ENCODE measurements at regions not wholly inside any gene's neighbourhood (a gene's known extent, or its start where the extent isn't known, plus 50 kb on each side); places are given as distances from the start of the nearest gene placed in this dataset.
"Not testable (repeated sequence)": the region's sequence is repeated elsewhere in the genome, so short reads cannot be mapped to it uniquely, and the experiment has no call there.

DNA sequence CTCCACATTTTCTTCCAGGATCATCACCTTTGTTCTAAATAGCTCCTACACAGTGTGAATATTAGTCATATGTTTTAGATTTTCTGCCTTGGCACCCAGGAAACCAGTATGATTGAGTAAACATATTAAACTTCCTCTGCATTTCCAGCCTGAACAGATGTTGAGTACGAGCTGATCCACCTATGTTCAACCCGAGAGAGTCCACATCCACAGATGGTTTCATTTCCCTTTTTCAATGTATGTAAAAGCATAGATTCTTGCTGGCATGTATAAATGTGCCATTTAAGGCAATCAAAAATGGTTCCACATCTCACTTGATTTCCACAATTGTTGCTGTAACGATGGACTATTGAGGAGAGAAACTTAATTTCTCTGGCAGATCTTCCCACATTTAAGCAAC, 74.2 kb downstream of the ZNF716 start:
- H3K4ac ChIP-seq (replicated peaks; ENCODE audit: insufficient read length, low read depth, low read length); H3K27ac ChIP-seq (ENCODE audit: low read depth, low read length); H4K20me1 ChIP-seq (replicated peaks in 1 of 2; ENCODE audit: control insufficient read depth in 1 of 2, insufficient read depth in 2 of 2, low read length in 2 of 2); H4K8ac ChIP-seq (ENCODE audit: extremely low read depth, insufficient read depth, low read length); POLR2A ChIA-PET (ENCODE audit: partially characterized antibody); H3K56ac ChIP-seq (replicated peaks; ENCODE audit: insufficient read length, low read depth, low read length); H3K23me2 ChIP-seq (ENCODE audit: low read depth, low read length); H2AFZ ChIP-seq (ENCODE audit: low read length); H2BK12ac ChIP-seq (ENCODE audit: low read depth, low read length); H2BK15ac ChIP-seq (ENCODE audit: low read length); H4K91ac ChIP-seq (replicated peaks; ENCODE audit: insufficient read length, low read length); H2AK5ac ChIP-seq (ENCODE audit: low read depth, low read length); H3K14ac ChIP-seq (ENCODE audit: insufficient read length); FAIRE-seq; H3K27me3 ChIP-seq (replicated peaks in 1 of 4; ENCODE audit: control insufficient read depth in 3 of 4, extremely low read depth in 1 of 4, insufficient read depth in 3 of 4, low read length in 3 of 4); H3K23ac ChIP-seq (ENCODE audit: insufficient read length); H3K79me2 ChIP-seq (ENCODE audit: control insufficient read depth in 1 of 2, insufficient read depth in 2 of 2, low read length in 2 of 2); H3K36me3 ChIP-seq (ENCODE audit: control insufficient read depth in 2 of 4, insufficient read depth in 4 of 4, low read length in 3 of 4); H3K9ac ChIP-seq (replicated peaks in 1 of 4; ENCODE audit: extremely low read depth in 1 of 4, low read depth in 3 of 4, low read length in 3 of 4); DNase-seq (ENCODE audit: low read depth in 1 of 2, low spot score in 2 of 2); H3K4me3 ChIP-seq (ENCODE audit: extremely low read depth in 1 of 4, insufficient read depth in 2 of 4, low read depth in 3 of 4, low read length in 4 of 4); H4K5ac ChIP-seq (ENCODE audit: insufficient read length, low read depth, low read length); H3K18ac ChIP-seq (ENCODE audit: extremely low read depth, low read length); H3K4me1 ChIP-seq (replicated peaks in 1 of 4; ENCODE audit: control insufficient read depth in 3 of 4, insufficient read depth in 4 of 4, low read length in 3 of 4); H2BK120ac ChIP-seq (replicated peaks; ENCODE audit: low read depth, low read length); H2BK20ac ChIP-seq (ENCODE audit: low read length); H3K4me2 ChIP-seq (ENCODE audit: insufficient read depth in 1 of 2, low read depth in 2 of 2, low read length in 2 of 2); H3K79me1 ChIP-seq (ENCODE audit: low read depth, low read length); CTCF ChIA-PET (ENCODE audit: partially characterized antibody); H2BK5ac ChIP-seq (ENCODE audit: low read depth, low read length): not testable (repeated sequence)
- H3K9me3 ChIP-seq (ENCODE audit: insufficient read depth in 2 of 2, low read depth in 1 of 2, low read length in 1 of 2): peaks cover 31 to 50% of the 10 kb centered on the region in 2 experiments; a peak in 3 of 4 replicates
- WGBS, 2 experiments (ENCODE audit: extremely low coverage in 1 of 2, insufficient coverage in 1 of 2, insufficient read length in 1 of 2, insufficient replicate concordance in 2 of 2, low coverage in 1 of 2, low lambda C conversion rate in 2 of 2, missing lambda C conversion rate in 1 of 2): 79% methylated on average over 3 of the region's 3 CpGs; no CpG with 5 or more reads in 1 of the 2 experiments
